Gastrocnemius medialis (tissue), 4 donors: ENCODE measurements at regions not wholly inside any gene's neighbourhood (a gene's known extent, or its start where the extent isn't known, plus 50 kb on each side); places are given as distances from the start of the nearest gene placed in this dataset.

ENCODE experiments used
- CTCF ChIP-seq, 5 experiments: fragments of 450-650 bp in 3 of 5; fragments of 200-600 bp in 2 of 5; sonication (generic) in 2 of 5; IDR thresholded peaks in 4 of 5; conservative IDR thresholded peaks in 1 of 5; 1 replicate in 4 of 5; 2 replicates in 1 of 5; pipeline ENCODE4 v1.5.1; 2016 to 2019; ENCODE audit warnings: antibody characterized with exemption in 5 of 5, mild to moderate bottlenecking in 3 of 5, moderate library complexity in 3 of 5
- POLR2A ChIP-seq, 2 donors: fragments of 450-650 bp; IDR thresholded peaks; one replicate each; pipeline ENCODE4 v1.6.1; 2017; ENCODE audit warnings: antibody characterized with exemption in 2 of 2, mild to moderate bottlenecking in 2 of 2, moderate library complexity in 2 of 2

- TF ChIP-seq CTCF (IDR thresholded peaks at IDR 0.05 in 4 of 5, conservative IDR thresholded peaks at IDR 0.05 in 1 of 5), result no peak
- no peak for TF ChIP-seq POLR2A (IDR thresholded peaks at IDR 0.05)
Observed at GRCh38 chr11:44426958-44427357, 117.0 kb upstream of the ALX4 start.
